ENCODE measurements at regions not wholly inside any gene's neighbourhood (a gene's known extent, or its start where the extent isn't known, plus 50 kb on each side); places are given as distances from the start of the nearest gene placed in this dataset.

DNA sequence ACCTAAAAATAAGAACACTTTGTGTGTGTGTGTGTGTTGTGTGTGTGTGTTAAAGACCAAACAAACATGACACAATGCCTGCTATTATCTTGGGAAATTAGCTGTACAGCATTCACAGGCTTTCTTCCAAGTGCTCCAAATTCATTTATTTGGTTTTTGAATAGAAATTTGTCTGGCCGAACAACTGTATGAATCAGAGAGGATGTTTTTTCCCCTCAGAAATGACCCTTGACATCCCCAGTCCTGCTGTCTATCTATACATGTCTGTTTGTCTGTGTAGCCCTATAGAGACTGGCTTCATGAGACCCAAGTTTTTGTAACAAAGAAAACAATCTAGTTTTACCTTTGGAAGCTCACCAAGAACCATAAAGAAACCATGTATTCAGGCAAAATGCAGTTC is 549.8 kb downstream of the NSUN3 start:
- no peak overlapping the region for H3K9ac ChIP-seq (ENCODE audit: low read length)
- peaks cover 16% of the 10 kb centered on the region; the same call in 1 of the 2 replicates for H3K4me1 ChIP-seq (ENCODE audit: insufficient read depth, low read length)
- no peaks in the 10 kb centered on the region for H3K27me3 ChIP-seq (ENCODE audit: low read length)
- no peaks in the 10 kb centered on the region for H3K9me2 ChIP-seq (replicated peaks; ENCODE audit: low read length)
- POLR2A ChIA-PET (ENCODE audit: unreplicated experiment) = no interaction called here
- no peaks in the 10 kb centered on the region for H3K9me3 ChIP-seq (ENCODE audit: low read length)
- no peak overlapping the region for H3K4me3 ChIP-seq (ENCODE audit: low read length)
- no peaks in the 10 kb centered on the region for H4K20me1 ChIP-seq (ENCODE audit: low read length)
- no peaks in the 10 kb centered on the region for H3K36me3 ChIP-seq (ENCODE audit: low read depth, low read length)
- DNase-seq (no peak), ATAC-seq (no peak)
- H3F3A ChIP-seq (ENCODE audit: low read length, unreplicated experiment) = no peaks in the 10 kb centered on the region
- no peak overlapping the region for H3K4me2 ChIP-seq (ENCODE audit: low read length)
- no peak overlapping the region for H3K27ac ChIP-seq (ENCODE audit: low read length)
- H2AFZ ChIP-seq (ENCODE audit: low read length) = no peak overlapping the region
- intact Hi-C loops (cut with micrococcal nuclease) = no loop called here
- BruUV-seq (replicated peaks) = no TSS peak
- CTCF ChIA-PET = no interaction called here
- no peaks in the 10 kb centered on the region for H3K79me2 ChIP-seq (ENCODE audit: low read length)
- TF ChIP-seq CTCF (conservative IDR thresholded peaks at IDR 0.05; ENCODE audit: low read depth, low read length) = no peak
- TF ChIP-seq EZH2 (IDR thresholded peaks at IDR 0.05; ENCODE audit: low read length, unreplicated experiment) = no peak
- TF ChIP-seq EZH2phosphoT487 (IDR thresholded peaks at IDR 0.05; ENCODE audit: borderline replicate concordance, low read length) = no peak

- H3K4me3 ChIP-seq (ENCODE audit: low read length) = no peak overlapping the region
- CTCF ChIA-PET = no interaction called here
- intact Hi-C loops (cut with micrococcal nuclease) = no loop called here
- POLR2A ChIA-PET (ENCODE audit: unreplicated experiment) = no interaction called here
- H3K36me3 ChIP-seq (ENCODE audit: low read depth, low read length) = no peaks in the 10 kb centered on the region
- H2AFZ ChIP-seq (ENCODE audit: low read length) = no peak overlapping the region
- H3K9me3 ChIP-seq (ENCODE audit: low read length) = no peaks in the 10 kb centered on the region
- no peak overlapping the region for H3K4me2 ChIP-seq (ENCODE audit: low read length)
- BruUV-seq (replicated peaks) = no TSS peak
- TF ChIP-seq EZH2phosphoT487 (IDR thresholded peaks at IDR 0.05; ENCODE audit: borderline replicate concordance, low read length) = no peak
- TF ChIP-seq CTCF (conservative IDR thresholded peaks at IDR 0.05; ENCODE audit: low read depth, low read length) = no peak
- no peak for TF ChIP-seq EZH2 (IDR thresholded peaks at IDR 0.05; ENCODE audit: low read length, unreplicated experiment)
- H3K27ac ChIP-seq (ENCODE audit: low read length) = no peak overlapping the region
- no peaks in the 10 kb centered on the region for H3F3A ChIP-seq (ENCODE audit: low read length, unreplicated experiment)
- no peaks in the 10 kb centered on the region for H3K79me2 ChIP-seq (ENCODE audit: low read length)
- no peak overlapping the region for H3K9ac ChIP-seq (ENCODE audit: low read length)
- ATAC-seq (no peak), DNase-seq (no peak)
- no peaks in the 10 kb centered on the region for H3K9me2 ChIP-seq (replicated peaks; ENCODE audit: low read length)
- H4K20me1 ChIP-seq (ENCODE audit: low read length) = no peaks in the 10 kb centered on the region
- peaks cover 16% of the 10 kb centered on the region; the same call in 1 of the 2 replicates for H3K4me1 ChIP-seq (ENCODE audit: insufficient read depth, low read length)
- H3K27me3 ChIP-seq (ENCODE audit: low read length) = no peaks in the 10 kb centered on the region
Observed at GRCh38 chr3:94614192-94614591, 551.3 kb downstream of the NSUN3 start.

DNA sequence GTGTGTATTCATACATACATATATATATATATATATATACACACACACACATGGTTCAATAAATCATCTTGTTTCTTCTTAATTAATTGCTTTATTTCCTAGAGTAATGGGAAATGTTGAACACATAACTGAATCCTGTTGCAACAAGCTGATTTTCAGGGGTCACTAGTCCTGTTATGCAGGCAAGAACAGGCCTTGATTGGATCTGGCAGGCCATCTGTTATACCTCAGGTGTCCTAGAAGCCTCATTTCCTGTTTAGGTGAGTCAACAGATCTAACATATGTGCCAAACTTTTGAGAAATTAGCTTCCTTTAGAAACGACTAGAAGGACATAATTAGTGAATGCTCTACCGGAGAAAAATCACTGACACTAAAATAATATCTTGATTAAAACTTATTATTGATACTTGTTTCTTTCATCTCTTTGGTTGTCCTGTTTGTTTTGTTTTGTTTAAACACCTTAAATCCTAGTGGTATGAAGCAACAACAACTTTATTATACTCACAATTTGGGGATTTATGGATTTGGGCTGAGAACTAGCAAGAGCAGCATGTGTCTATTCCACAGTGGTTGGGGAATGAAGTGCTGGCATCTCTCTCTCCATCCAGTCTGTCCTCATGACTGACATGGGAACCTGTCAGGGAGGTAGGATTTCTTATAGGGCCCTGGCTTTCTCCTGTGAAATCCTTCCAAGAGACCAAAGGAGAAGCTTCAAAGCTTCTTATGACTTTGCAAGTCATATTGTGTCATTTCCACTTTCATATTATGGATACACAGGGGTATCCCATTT is 552.6 kb downstream of the NSUN3 start:
- peaks cover 16% of the 10 kb centered on the region; the same call in 1 of the 2 replicates for H3K4me1 ChIP-seq (ENCODE audit: insufficient read depth, low read length)
- H3K9me3 ChIP-seq (ENCODE audit: low read length) = no peaks in the 10 kb centered on the region
- DNase-seq (peak; percentile 8), ATAC-seq (no peak)
- no TSS peak for BruUV-seq (replicated peaks)
- no peak overlapping the region for H2AFZ ChIP-seq (ENCODE audit: low read length)
- no peak overlapping the region for H3K27ac ChIP-seq (ENCODE audit: low read length)
- CTCF ChIA-PET = no interaction called here
- H3K4me3 ChIP-seq (ENCODE audit: low read length) = no peak overlapping the region
- no peaks in the 10 kb centered on the region for H3K79me2 ChIP-seq (ENCODE audit: low read length)
- TF ChIP-seq CTCF (conservative IDR thresholded peaks at IDR 0.05; ENCODE audit: low read depth, low read length) (no peak), EZH2phosphoT487 (IDR thresholded peaks at IDR 0.05; ENCODE audit: borderline replicate concordance, low read length) (no peak), EZH2 (IDR thresholded peaks at IDR 0.05; ENCODE audit: low read length, unreplicated experiment) (no peak)
- H3K27me3 ChIP-seq (ENCODE audit: low read length) = no peaks in the 10 kb centered on the region
- intact Hi-C loops (cut with micrococcal nuclease) = loop anchor here (5.0 kb wide), 1 partner anchor 157 kb away; no protein-coding TSS in a partner anchor
- POLR2A ChIA-PET (ENCODE audit: unreplicated experiment) = no interaction called here
- no peaks in the 10 kb centered on the region for H3K9me2 ChIP-seq (replicated peaks; ENCODE audit: low read length)
- H3K36me3 ChIP-seq (ENCODE audit: low read depth, low read length) = no peaks in the 10 kb centered on the region
- no peak overlapping the region for H3K4me2 ChIP-seq (ENCODE audit: low read length)
- no peaks in the 10 kb centered on the region for H4K20me1 ChIP-seq (ENCODE audit: low read length)
- H3K9ac ChIP-seq (ENCODE audit: low read length) = no peak overlapping the region
- H3F3A ChIP-seq (ENCODE audit: low read length, unreplicated experiment) = no peaks in the 10 kb centered on the region

Data from PC-3 (cell line).